Parathyroid adenoma (tissue), 2 donors: ENCODE measurements at regions not wholly inside any gene's neighbourhood (a gene's known extent, or its start where the extent isn't known, plus 50 kb on each side); places are given as distances from the start of the nearest gene placed in this dataset.

ENCODE experiments used
- H2AFZ ChIP-seq: fragments of 300-600 bp; sonication (generic); one replicate; pipeline ENCODE4 v1.7.0; 2017; ENCODE audit warnings: antibody characterized with exemption, mild to moderate bottlenecking
- H3K27ac ChIP-seq: fragments of 300-600 bp; sonication (generic); one replicate; pipeline ENCODE4 v1.7.0; 2017
- H3K27me3 ChIP-seq: fragments of 300-600 bp; sonication (generic); one replicate; pipeline ENCODE4 v1.7.0; 2017; ENCODE audit warnings: low read length; ENCODE audit not compliant: control insufficient read depth, insufficient read depth
- H3K36me3 ChIP-seq: fragments of 300-600 bp; sonication (generic); one replicate; pipeline ENCODE4 v1.7.0; 2017; ENCODE audit warnings: low read length; ENCODE audit not compliant: control insufficient read depth, insufficient read depth
- H3K4me1 ChIP-seq: fragments of 300-600 bp; sonication (generic); one replicate; pipeline ENCODE4 v1.7.0; 2017; ENCODE audit warnings: control low read depth
- H3K4me2 ChIP-seq: fragments of 300-600 bp; sonication (generic); one replicate; pipeline ENCODE4 v1.7.0; 2017; ENCODE audit warnings: low read length
- H3K4me3 ChIP-seq: fragments of 300-600 bp; sonication (generic); one replicate; pipeline ENCODE4 v1.7.0; 2017; ENCODE audit warnings: low read depth, low read length
- H3K79me2 ChIP-seq: fragments of 300-600 bp; sonication (generic); one replicate; pipeline ENCODE4 v1.7.0; 2017; ENCODE audit warnings: control low read depth
- H3K9ac ChIP-seq: fragments of 300-600 bp; sonication (generic); one replicate; pipeline ENCODE4 v1.7.0; 2017; ENCODE audit warnings: mild to moderate bottlenecking
- H3K9me3 ChIP-seq: fragments of 300-600 bp; sonication (generic); one replicate; pipeline ENCODE4 v1.7.0; 2017; ENCODE audit warnings: low read length; ENCODE audit not compliant: control insufficient read depth
- TF ChIP-seq, protein P1 (sequence below): fragments of 300-600 bp; sonication (generic); IDR thresholded peaks from one replicate; pipeline ENCODE4 v1.7.0; 2017; ENCODE audit warnings: antibody characterized with exemption, mild to moderate bottlenecking
- donor health status: primary hyperparathyroidism.

DNA sequence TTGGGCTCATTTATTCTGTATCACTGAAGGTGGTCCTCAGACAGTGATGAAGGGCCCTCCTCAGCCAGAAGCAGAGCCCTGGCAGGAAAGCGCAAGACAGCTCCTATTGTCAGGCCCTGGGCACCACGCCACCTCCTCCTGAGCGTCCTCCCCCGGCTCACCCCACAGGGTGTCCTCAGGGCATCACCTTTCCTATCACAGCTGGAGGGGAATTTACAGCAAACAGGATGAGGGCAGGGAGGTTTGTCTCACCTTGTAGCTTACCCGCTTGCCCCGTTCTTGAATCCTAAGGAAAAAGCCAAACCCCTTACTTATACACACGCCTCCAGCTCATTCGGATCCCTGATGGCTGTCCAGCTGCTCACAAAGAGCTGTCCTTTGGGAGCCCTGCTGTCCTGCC, 50.2 kb upstream of the LANCL2 start:
- no peaks in the 10 kb centered on the region for H3K27me3 ChIP-seq
- H3K79me2 ChIP-seq, result no peaks in the 10 kb centered on the region
- no peak overlapping the region for H3K27ac ChIP-seq
- no peaks in the 10 kb centered on the region for H3K9me3 ChIP-seq
- no peak overlapping the region for H2AFZ ChIP-seq
- TF ChIP-seq, protein P1, sequence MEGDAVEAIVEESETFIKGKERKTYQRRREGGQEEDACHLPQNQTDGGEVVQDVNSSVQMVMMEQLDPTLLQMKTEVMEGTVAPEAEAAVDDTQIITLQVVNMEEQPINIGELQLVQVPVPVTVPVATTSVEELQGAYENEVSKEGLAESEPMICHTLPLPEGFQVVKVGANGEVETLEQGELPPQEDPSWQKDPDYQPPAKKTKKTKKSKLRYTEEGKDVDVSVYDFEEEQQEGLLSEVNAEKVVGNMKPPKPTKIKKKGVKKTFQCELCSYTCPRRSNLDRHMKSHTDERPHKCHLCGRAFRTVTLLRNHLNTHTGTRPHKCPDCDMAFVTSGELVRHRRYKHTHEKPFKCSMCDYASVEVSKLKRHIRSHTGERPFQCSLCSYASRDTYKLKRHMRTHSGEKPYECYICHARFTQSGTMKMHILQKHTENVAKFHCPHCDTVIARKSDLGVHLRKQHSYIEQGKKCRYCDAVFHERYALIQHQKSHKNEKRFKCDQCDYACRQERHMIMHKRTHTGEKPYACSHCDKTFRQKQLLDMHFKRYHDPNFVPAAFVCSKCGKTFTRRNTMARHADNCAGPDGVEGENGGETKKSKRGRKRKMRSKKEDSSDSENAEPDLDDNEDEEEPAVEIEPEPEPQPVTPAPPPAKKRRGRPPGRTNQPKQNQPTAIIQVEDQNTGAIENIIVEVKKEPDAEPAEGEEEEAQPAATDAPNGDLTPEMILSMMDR, result no peak
- no peak overlapping the region for H3K9ac ChIP-seq
- H3K4me1 ChIP-seq, result no peaks in the 10 kb centered on the region
- no peaks in the 10 kb centered on the region for H3K36me3 ChIP-seq
- no peak overlapping the region for H3K4me2 ChIP-seq
- no peak overlapping the region for H3K4me3 ChIP-seq
